GM12864 (cell line): ENCODE measurements at regions not wholly inside any gene's neighbourhood (a gene's known extent, or its start where the extent isn't known, plus 50 kb on each side); places are given as distances from the start of the nearest gene placed in this dataset.

Experiments
- DNase-seq: peaks from one replicate; pipeline ENCODE4 v3.0.0-alpha.2; 2011; ENCODE audit warnings: low read depth
- H3K4me3 ChIP-seq: 2 replicates; pipeline ENCODE4 v1.5.1; 2011; ENCODE audit warnings: mild to moderate bottlenecking, low read depth, low read length, control low read depth
- CTCF ChIP-seq: IDR thresholded peaks from 2 replicates; pipeline ENCODE4 v1.5.1; 2011; ENCODE audit warnings: low read depth, mild to moderate bottlenecking, moderate library complexity, low read length, control low read depth, inconsistent platforms; ENCODE audit errors: missing control alignments

- no peak for TF ChIP-seq CTCF
- DNase-seq: no peak
- H3K4me3 ChIP-seq: no peak overlapping the region
These were observed 1750.6 kb upstream of the CDH9 start for GRCh38 chr5:28788954-28789353.

- TF ChIP-seq CTCF: no peak
- no peak overlapping the region for H3K4me3 ChIP-seq
- no peak for DNase-seq
These were observed 1741.8 kb upstream of the CDH9 start for GRCh38 chr5:28780083-28780692.

- TF ChIP-seq CTCF: no peak
These were observed 1740.9 kb upstream of the CDH9 start for GRCh38 chr5:28779161-28779754.

GRCh38 chr5:28770307-28770706 is 1731.9 kb upstream of the CDH9 start:
- DNase-seq: no peak

More at GRCh38 chr5:28779161-28779754, 1740.9 kb upstream of the CDH9 start:
- DNase-seq: no peak
- H3K4me3 ChIP-seq: no peak overlapping the region

GRCh38 chr5:28766565-28767158 is 1728.3 kb upstream of the CDH9 start:
- DNase-seq: no peak
- no peak overlapping the region for H3K4me3 ChIP-seq
- TF ChIP-seq CTCF: no peak

More at GRCh38 chr5:28770307-28770706, 1731.9 kb upstream of the CDH9 start:
- H3K4me3 ChIP-seq: no peak overlapping the region
- TF ChIP-seq CTCF: no peak

GRCh38 chr5:28751396-28751795 is 1713.0 kb upstream of the CDH9 start:
- no peak overlapping the region for H3K4me3 ChIP-seq
- DNase-seq: no peak
- no peak for TF ChIP-seq CTCF
